Right atrium auricular region (tissue), 2 donors: ENCODE measurements at regions not wholly inside any gene's neighbourhood (a gene's known extent, or its start where the extent isn't known, plus 50 kb on each side); places are given as distances from the start of the nearest gene placed in this dataset.

ENCODE experiments used
- DNase-seq: peaks from one replicate; pipeline ENCODE4 v3.0.0-alpha.2; 2019; ENCODE audit warnings: low spot score
- H3K27ac ChIP-seq, 2 donors: fragments of 200-600 bp; sonication (generic); 1 replicate in 1 of 2; 2 replicates in 1 of 2; pipeline ENCODE4 v1.5.1; 2016 to 2019
- H3K27me3 ChIP-seq, 2 donors: fragments of 200-600 bp; sonication (generic); one replicate each; pipeline versions ENCODE4 v1.5.1 to v1.6.0; 2017 to 2019
- H3K36me3 ChIP-seq: fragments of 200-600 bp; sonication (generic); one replicate; pipeline ENCODE4 v1.5.1; 2016
- H3K4me1 ChIP-seq, 2 donors: fragments of 200-600 bp; sonication (generic); one replicate each; pipeline versions ENCODE4 v1.5.1 to v1.6.0; 2017 to 2019
- H3K4me3 ChIP-seq, 2 donors: fragments of 200-600 bp; sonication (generic); 1 replicate in 1 of 2; 2 replicates in 1 of 2; pipeline ENCODE4 v1.5.1; 2017 to 2019; ENCODE audit warnings: mild to moderate bottlenecking in 1 of 2, moderate library complexity in 1 of 2
- H3K9me3 ChIP-seq, 2 donors: fragments of 200-600 bp; sonication (generic); one replicate each; pipeline ENCODE4 v1.5.1; 2019
- TF ChIP-seq, protein P1 (sequence below), 2 donors: fragments of 200-600 bp; sonication (generic); IDR thresholded peaks; one replicate each; pipeline ENCODE4 v1.5.1; 2019; ENCODE audit warnings: antibody characterized with exemption in 2 of 2

DNA sequence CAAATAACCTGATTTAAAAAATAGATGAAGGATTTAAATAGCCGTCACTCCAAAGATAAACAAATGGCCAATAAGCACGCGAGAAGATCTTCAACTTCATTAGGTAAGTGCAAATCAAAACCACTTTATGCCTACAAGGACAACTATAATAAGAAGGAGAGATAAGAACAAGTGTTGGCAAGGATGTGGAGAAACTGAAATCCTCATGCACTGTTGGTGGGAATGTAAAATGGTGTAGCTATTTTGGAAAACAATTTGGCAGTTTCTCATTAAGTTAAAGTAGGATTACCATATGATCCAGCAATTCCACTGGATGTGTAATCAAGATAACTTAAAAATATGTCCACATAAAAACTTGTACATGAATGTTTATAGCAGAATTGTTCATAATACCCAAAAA is 64.1 kb downstream of the CXCL12 start:
- Histone ChIP-seq H3K27ac (no peak overlapping the region), H3K27me3 (no peaks in the 10 kb centered on the region), H3K9me3 (no peaks in the 10 kb centered on the region), H3K36me3 (no peaks in the 10 kb centered on the region), H3K4me1 (no peaks in the 10 kb centered on the region), H3K4me3 (no peak overlapping the region)
- no peak for DNase-seq
- TF ChIP-seq, protein P1, sequence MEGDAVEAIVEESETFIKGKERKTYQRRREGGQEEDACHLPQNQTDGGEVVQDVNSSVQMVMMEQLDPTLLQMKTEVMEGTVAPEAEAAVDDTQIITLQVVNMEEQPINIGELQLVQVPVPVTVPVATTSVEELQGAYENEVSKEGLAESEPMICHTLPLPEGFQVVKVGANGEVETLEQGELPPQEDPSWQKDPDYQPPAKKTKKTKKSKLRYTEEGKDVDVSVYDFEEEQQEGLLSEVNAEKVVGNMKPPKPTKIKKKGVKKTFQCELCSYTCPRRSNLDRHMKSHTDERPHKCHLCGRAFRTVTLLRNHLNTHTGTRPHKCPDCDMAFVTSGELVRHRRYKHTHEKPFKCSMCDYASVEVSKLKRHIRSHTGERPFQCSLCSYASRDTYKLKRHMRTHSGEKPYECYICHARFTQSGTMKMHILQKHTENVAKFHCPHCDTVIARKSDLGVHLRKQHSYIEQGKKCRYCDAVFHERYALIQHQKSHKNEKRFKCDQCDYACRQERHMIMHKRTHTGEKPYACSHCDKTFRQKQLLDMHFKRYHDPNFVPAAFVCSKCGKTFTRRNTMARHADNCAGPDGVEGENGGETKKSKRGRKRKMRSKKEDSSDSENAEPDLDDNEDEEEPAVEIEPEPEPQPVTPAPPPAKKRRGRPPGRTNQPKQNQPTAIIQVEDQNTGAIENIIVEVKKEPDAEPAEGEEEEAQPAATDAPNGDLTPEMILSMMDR (IDR thresholded peaks at IDR 0.05) = no peak

GRCh38 chr10:44317856-44318255 is 67.0 kb downstream of the CXCL12 start:
- Histone ChIP-seq H3K27me3 (no peaks in the 10 kb centered on the region), H3K9me3 (no peaks in the 10 kb centered on the region), H3K36me3 (no peaks in the 10 kb centered on the region), H3K27ac (no peak overlapping the region), H3K4me3 (no peak overlapping the region), H3K4me1 (no peaks in the 10 kb centered on the region)
- TF ChIP-seq, protein P1 (IDR thresholded peaks at IDR 0.05) = no peak
- no peak for DNase-seq

GRCh38 chr10:44316922-44317215 is 68.0 kb downstream of the CXCL12 start:
- Histone ChIP-seq H3K27ac (no peak overlapping the region), H3K4me3 (no peak overlapping the region), H3K4me1 (no peaks in the 10 kb centered on the region), H3K27me3 (no peaks in the 10 kb centered on the region), H3K9me3 (no peaks in the 10 kb centered on the region), H3K36me3 (no peaks in the 10 kb centered on the region)
- DNase-seq = no peak
- TF ChIP-seq, protein P1 (IDR thresholded peaks at IDR 0.05) = no peak

DNA sequence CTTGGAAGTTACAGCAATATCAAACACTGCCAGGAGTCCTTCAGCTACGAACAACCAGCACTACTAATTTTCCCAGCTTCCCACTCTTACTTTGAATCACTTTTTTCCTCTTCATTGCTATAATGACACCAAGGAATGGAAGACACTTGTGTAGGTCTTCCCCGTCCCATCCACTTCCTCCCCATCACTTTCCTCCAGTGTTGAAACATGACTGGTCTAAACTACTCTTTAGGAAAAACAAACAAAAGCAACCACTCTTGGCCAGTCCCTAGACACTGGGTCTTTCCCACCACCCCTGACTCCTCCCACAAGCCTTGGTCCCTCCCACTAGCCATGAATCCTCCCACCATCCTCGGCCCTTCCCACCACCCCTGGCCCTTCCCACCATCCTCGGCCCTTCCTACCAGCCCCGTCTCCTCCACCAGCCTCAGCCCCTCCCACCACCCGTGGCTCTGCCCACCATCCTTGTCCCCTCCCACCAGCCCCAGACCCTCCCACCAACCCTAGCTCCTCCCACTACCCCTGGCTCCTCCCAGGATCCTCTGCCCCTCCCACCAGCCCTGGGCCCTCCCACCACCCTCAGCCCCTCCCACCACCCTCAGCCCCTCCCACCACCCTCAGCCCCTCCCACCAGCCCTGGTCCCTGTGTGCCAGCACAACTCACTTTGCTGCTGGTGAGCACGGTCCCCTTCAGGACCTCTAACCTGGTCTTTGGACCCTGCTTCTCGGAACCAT is 68.5 kb downstream of the CXCL12 start:
- DNase-seq = no peak
- H3K9me3 ChIP-seq = no peaks in the 10 kb centered on the region
- TF ChIP-seq, protein P1 (IDR thresholded peaks at IDR 0.05) = no peak
- no peak overlapping the region for H3K4me3 ChIP-seq
- no peaks in the 10 kb centered on the region for H3K36me3 ChIP-seq
- H3K4me1 ChIP-seq = peaks cover 0 to 5% of the 10 kb centered on the region in 2 donors
- no peaks in the 10 kb centered on the region for H3K27me3 ChIP-seq
- H3K27ac ChIP-seq = no peak overlapping the region

- TF ChIP-seq, protein P1 (IDR thresholded peaks at IDR 0.05) = no peak
- no peak for DNase-seq
- Histone ChIP-seq H3K27me3 (no peaks in the 10 kb centered on the region), H3K4me1 (peaks cover 0 to 14% of the 10 kb centered on the region in 2 donors), H3K4me3 (no peak overlapping the region), H3K9me3 (no peaks in the 10 kb centered on the region), H3K27ac (no peak overlapping the region), H3K36me3 (no peaks in the 10 kb centered on the region)
These were observed 70.0 kb downstream of the CXCL12 start for GRCh38 chr10:44314802-44315460.
